SIG-M5 (cell line): ENCODE measurements at regions not wholly inside any gene's neighbourhood (a gene's known extent, or its start where the extent isn't known, plus 50 kb on each side); places are given as distances from the start of the nearest gene placed in this dataset.
"Not testable (repeated sequence)": the region's sequence is repeated elsewhere in the genome, so short reads cannot be mapped to it uniquely, and the experiment has no call there.

Experiments
- DNase-seq: peaks from one replicate; lab custom pipeline; 2025; lab: John Stamatoyannopoulos, UW

- DNase-seq, result no peak
Measured at GRCh38 chr3:99315896-99316295, 322.5 kb upstream of the COL8A1 start.

GRCh38 chr3:99313485-99313884 lies 324.9 kb upstream of the COL8A1 start:
- no peak for DNase-seq

DNA sequence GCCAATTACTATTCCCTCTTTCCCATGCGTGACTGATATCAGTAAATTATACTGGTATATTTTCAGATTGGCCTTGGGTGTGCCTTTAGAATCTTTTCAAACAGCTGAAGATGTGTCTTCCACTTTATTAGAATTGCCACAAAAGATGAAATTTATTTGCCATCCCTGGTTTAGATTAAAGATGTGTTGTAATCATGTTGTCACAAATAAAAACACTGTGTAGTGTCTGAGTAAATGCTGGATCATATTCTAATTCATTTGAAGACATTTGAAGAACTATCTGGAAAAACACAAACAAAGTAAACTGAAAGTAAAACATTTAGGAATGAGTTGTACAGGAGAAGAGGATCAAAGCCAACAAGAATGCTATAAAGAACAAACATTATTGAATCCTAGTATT lies 339.7 kb upstream of the COL8A1 start:
- no peak for DNase-seq

DNA sequence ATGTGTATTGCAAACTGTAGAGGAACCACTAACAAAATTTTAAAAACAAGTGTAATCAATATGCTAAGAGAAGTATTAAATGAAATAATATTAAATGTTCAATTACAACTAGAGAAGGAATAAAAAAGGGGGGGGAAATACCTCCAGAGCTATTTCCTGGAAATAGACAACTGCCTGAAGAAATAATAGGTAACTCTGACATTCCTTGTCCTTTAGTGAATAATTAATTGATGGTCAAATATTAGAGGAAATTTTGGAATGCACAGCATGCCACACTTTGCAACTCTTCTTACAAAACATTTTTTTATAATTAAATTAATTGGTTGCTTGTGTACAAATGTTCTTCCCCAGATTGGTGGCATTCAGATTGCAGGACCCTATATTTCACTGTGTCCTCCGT lies 342.6 kb upstream of the COL8A1 start:
- DNase-seq, result no peak

DNA sequence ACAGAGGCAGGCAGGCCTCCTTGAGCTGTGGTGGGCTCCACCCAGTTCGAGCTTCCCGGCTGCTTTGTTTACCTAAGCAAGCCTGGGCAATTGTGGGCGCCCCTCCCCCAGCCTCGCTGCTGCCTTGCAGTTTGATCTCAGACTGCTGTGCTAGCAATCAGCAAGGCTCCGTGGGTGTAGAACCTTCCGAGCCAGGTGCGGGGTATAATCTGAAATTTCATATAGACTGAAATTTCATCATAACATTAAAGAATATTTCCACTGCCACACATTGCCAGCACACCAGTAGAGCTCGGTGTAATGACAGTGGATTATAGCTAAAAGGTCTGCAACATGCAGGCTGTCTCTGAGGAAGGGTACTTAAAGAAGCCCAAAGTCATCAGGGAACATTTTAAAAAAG lies 344.3 kb upstream of the COL8A1 start:
- not testable (repeated sequence) for DNase-seq

DNA sequence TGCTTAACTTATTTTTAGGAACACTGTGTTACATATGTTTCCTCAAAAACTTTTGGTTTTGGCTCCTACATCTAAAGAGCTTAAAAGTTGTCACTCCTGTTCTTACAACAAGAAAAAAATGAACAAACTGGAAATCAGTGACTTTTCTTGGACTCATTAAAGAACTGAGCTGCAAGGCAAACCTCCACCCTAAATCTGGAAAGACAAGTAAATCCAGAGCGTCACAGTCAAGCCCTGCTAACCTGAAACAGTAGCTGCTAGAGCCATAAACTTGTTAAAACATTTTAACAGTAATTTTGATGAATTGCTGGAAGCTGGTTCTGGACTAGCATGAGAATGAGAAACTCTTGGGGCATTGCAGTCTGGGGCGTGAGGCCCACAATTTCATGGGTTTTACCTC lies 350.5 kb upstream of the COL8A1 start:
- no peak for DNase-seq

- no peak for DNase-seq
Measured at GRCh38 chr3:99286266-99286845, 352.0 kb upstream of the COL8A1 start.

DNA sequence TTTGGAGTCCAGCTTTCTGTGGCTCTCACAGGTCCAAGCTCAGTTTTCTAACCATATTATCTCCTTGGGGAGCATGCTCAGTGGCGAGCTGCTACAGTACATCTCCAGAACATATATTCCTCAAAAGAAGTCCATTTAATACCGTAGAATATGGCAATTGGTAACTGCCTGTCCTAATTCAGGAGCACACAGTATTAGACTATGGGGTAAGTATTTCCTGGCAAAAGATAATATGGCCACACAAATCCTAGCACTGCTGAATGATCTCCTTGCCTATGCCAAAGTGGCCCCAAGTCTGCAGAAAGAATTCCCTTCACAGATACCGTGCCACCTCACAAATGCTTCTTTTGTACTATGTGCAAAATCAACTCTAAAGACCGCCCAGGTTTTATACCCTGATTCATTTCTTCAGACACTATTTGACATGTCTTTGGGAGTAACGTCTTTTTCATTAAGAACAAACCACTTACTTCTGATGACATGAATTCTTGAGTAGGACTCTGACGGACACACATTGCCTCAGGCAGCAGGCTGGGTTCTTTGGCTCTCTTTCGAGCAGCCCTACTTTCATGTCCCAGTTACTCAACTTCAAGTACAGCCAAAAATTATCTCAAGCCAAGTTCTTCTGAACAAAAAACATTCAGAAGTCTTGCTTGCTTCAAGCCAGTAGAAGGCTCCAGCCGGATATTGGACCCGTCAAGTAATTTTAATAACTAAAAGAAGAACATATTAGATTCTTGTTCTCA lies 368.3 kb upstream of the DCBLD2 start:
- DNase-seq, result no peak

- no peak for DNase-seq
Measured at GRCh38 chr3:99256788-99257187, 355.3 kb upstream of the DCBLD2 start.

DNA sequence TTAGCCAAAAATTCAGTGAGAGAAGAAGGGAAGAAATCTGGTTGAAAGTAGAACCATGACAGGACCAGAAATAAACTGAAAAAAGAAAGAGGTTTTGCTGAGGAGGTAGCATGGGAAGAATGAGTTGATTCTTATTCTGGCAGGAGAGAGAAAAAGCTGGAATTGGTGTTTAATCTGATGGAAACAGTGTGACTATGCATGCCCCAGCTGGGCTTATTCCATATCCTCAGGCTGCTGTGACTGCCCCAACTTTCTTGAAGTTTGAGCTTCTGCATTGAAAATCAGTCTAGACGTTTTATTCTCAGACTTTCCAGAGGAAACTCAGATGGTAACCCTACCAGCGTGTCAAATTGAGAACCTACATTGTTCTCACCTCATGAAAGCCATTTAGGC lies 352.5 kb upstream of the DCBLD2 start:
- no peak for DNase-seq

DNA sequence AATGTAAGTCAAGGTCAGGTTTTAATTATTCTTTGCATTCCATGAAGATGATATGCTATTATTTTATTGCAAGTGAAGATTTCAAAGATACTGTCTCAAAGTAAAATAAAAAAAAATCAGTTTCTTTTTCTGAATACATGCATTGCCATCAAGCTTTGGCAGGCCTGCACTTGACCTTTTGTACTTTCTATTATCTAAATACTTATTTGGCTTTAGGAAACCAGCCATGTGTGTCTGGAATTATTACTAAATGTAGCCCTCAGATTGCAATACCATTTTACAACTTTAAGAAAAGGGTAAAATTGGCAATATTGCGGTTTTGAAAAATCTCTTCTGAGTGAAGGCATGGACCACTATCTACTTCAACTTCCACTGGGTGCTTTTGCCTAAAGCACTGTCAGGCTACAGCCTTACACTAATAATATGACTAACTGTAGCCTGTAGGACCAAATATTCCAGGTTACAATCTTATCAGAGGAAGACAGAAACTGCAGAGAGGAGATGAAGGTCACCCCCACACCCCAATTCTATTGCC lies 349.4 kb upstream of the DCBLD2 start:
- no peak for DNase-seq

- DNase-seq, result no peak
Measured at GRCh38 chr3:99250272-99250671, 348.8 kb upstream of the DCBLD2 start.

GRCh38 chr3:99249627-99250026 lies 348.1 kb upstream of the DCBLD2 start:
- no peak for DNase-seq

DNA sequence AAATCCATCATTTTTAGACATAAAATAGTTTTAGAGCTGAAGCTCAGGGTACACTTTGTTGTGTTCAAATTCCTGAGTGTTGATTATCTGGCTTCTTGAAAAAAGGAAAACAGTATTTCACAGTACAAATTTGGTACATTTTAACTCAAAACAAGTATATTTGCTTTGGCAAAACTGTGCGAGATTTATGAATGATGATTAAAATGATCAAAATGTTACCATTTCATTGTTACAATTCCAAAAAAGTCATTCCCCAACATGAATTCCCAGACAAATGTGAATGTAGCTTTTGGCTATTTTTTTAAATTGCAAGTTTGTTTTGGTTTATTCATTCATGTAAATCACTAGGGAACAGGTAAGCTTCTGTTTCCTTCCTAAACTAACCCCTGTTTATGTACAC lies 347.4 kb upstream of the DCBLD2 start:
- no peak for DNase-seq

DNA sequence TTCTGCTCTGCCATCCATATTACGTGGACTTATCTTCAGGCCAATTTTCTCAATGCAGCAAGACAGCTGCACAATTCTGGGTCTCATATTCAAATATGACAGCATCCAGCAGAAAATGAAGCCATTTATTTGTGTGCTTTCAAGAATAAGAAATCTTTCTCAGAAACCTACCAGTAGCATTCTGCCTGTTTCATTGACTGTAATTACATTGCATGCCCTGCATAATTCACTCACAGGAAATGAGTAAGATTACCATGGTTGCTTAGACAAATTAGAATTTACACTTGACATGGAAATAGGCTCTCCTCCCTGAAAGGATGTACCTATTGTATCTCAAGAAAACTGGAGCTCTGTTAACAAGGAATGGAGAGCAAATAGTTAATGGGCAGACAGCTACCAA lies 346.6 kb upstream of the DCBLD2 start:
- no peak for DNase-seq

DNA sequence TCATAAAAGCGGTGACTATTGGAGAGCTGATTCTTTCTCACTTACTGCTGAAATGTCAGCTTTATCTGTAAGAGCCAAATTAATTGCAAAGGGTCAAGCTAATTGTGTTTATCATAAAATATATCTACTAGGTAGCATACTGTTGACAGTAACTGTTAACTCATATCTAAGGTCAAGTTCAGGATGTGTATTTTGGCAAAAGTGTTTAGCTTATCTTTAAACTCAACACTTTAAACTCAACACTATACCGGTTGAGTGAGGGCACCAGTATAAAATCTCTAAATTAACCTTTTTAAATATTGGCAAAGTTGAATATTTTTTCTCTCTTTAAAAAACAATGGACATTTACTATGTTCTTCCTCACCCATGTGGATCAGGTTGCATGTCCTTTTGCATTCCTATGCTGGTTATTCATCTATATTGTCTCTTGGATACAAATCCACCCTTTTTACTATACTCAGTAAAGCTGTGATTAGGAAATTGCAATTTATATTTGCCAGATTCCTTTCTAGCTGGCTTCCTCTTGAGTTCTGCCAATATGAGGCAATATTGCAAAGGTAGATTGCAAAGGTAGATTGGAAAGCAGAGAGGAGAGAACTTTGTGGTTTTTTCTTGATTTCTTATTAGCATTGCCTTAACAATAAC lies 344.6 kb upstream of the DCBLD2 start:
- DNase-seq, result no peak

DNA sequence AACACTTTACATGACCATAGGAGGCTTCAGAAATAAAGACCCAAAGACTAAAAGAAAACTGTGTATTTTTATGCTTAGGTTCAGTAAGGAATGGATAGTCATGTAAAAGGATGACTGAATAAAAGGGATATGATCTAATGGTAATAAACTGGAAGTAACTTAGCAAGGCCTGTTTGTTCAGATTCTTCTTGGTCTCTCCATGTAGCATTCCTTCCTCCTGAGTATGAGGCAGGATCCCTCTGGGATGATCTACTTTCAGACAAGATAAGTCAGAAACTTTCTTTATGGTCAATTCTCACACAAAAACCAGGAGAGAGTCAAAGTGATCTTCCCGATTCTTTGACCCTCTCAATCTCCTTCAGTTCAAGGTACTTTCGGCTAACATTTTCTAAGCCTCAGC lies 340.8 kb upstream of the DCBLD2 start:
- DNase-seq, result no peak

DNA sequence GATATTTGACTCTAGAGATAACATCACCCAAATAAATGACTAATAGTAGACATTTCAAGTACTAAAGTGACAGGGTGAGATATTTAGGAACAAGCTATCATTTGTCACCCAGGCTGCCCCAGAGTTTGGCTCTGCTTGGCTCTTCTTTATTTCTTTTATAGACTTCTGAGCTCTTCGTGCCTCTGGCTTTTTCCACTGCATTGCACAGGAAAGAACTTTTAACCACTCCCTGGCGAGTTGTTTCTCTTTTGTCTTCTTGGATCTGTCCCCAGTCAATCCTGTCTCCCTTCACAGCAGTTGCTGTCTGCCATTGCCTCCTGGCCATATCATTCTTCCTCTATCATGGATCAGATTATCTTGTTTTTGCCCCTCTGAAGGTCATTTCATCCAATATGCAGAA lies 339.2 kb upstream of the DCBLD2 start:
- no peak for DNase-seq

DNA sequence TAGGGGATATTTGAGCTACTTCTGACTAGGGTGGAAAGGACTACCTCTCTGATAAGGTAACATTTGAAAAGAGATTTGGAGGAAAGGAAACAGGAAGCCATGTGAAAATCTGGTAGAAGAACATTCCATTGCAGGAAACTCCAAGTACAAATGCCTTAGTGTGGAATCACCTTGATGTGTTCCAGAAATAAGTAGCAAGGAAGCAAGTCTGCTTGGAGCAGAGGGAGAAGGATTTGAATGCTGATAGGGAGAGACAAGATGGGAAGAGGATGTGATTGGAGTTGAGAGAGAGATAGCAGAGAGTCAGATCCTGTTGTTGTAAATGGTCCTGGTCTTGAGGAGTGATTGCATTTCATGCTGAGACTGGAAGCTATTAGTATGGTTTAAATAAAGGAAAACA lies 335.1 kb upstream of the DCBLD2 start:
- DNase-seq, result no peak

- DNase-seq, result no peak
Measured at GRCh38 chr3:99232696-99233095, 331.2 kb upstream of the DCBLD2 start.

DNA sequence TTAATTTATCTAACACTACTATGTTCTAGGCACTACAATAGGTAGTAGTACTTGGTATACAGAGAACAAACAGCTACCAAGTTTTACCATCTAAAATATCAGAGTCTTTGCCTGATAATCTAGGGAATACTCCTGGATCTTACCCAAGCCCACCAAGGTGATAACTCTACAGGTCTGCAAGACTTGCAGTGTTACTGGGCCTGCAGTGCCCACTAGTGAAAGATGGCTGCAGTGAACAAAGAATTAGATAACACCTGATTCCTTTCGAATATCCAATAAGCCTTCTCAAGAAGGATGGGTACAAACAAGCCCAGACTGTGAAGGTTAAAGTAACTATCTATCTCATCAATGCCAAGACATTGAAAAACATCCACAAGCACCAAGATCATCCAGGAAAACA lies 317.0 kb upstream of the DCBLD2 start:
- no peak for DNase-seq

DNA sequence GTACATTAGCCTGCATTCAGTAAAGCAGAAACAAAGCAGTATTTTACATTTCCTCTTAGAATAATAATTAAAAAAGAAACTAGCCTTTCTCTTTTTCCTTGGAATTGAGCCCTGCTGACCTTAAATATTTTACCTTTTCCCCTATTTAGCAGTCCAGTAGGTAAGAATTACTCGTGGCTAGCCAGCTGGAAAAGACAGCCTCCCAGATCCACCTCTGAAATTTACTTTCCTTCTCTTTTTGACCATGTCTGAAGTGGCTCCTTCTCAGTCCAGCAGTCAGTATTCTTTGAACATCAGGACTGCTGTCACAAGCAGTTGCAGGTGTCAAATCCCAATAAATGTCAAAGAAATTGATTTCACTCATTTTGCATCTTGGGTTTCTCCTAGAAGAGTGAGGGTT lies 311.5 kb upstream of the DCBLD2 start:
- no peak for DNase-seq

- no peak for DNase-seq
Measured at GRCh38 chr3:99211309-99211708, 309.8 kb upstream of the DCBLD2 start.
